Lower leg skin (tissue), 3 donors: ENCODE measurements at regions not wholly inside any gene's neighbourhood (a gene's known extent, or its start where the extent isn't known, plus 50 kb on each side); places are given as distances from the start of the nearest gene placed in this dataset.

Source experiments
- CTCF ChIP-seq, 3 donors: fragments of 450-650 bp; IDR thresholded peaks; one replicate each; pipeline ENCODE4 v1.5.1; 2016; ENCODE audit warnings: antibody characterized with exemption in 3 of 3, mild to moderate bottlenecking in 3 of 3, moderate library complexity in 2 of 3
- POLR2A ChIP-seq, 2 donors: fragments of 450-650 bp; IDR thresholded peaks; one replicate each; pipeline ENCODE4 v1.6.1; 2016 to 2017; ENCODE audit warnings: antibody characterized with exemption in 2 of 2, mild to moderate bottlenecking in 1 of 2, moderate library complexity in 1 of 2

DNA sequence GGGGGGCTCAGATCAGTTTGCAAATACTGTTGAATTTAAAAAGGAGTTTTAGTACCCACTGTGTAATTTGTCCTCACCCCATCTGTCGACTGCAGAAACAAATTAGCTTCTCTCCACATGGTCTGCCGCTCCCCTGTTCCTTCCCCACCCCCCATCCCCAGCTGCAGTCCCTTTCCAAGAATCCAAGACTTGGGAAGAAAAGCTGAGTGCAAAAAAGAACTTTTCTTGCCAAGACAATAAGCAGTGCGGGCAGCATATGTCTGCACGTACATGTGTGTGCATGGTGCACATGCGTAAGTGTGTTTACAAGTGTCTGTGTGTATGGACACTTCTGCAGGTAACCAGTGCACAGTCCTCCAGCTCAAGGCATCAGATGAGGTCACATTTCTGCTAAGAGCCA is 125.7 kb upstream of the SMIM23 start:
- TF ChIP-seq CTCF (IDR thresholded peaks at IDR 0.05) = no peak
- no peak for TF ChIP-seq POLR2A (IDR thresholded peaks at IDR 0.05)
